Activated naive CD4-positive, alpha-beta T cell treated with anti-CD3 and anti-CD28 coated beads, Interleukin-2, amount 50 U/mL, for 24 hours (primary cell): ENCODE measurements at regions not wholly inside any gene's neighbourhood (a gene's known extent, or its start where the extent isn't known, plus 50 kb on each side); places are given as distances from the start of the nearest gene placed in this dataset.
"Not testable (repeated sequence)": the region's sequence is repeated elsewhere in the genome, so short reads cannot be mapped to it uniquely, and the experiment has no call there.

Experiments used
- H3K27ac Mint-ChIP-seq: one replicate; pipeline ENCODE4 v1.8.0; 2021; ENCODE audit warnings: mild to moderate bottlenecking, mixed read lengths
- H3K27me3 Mint-ChIP-seq: one replicate; pipeline ENCODE4 v1.8.0; 2021; ENCODE audit warnings: mixed read lengths
- H3K36me3 Mint-ChIP-seq: one replicate; pipeline ENCODE4 v1.8.0; 2021; ENCODE audit warnings: mixed read lengths
- H3K4me1 Mint-ChIP-seq: one replicate; pipeline ENCODE4 v1.8.0; 2021; ENCODE audit warnings: mixed read lengths
- H3K4me3 Mint-ChIP-seq: one replicate; pipeline ENCODE4 v1.8.0; 2021; ENCODE audit warnings: mild to moderate bottlenecking, mixed read lengths
- H3K9me3 Mint-ChIP-seq: one replicate; pipeline ENCODE4 v1.8.0; 2021; ENCODE audit warnings: mixed read lengths

GRCh38 chr1:83077411-83077810, 921.5 kb downstream of the TTLL7 start:
- Mint-ChIP-seq H3K4me1 (no peaks in the 10 kb centered on the region), H3K9me3 (no peaks in the 10 kb centered on the region)

GRCh38 chr1:83075107-83075506, 923.8 kb downstream of the TTLL7 start:
- Mint-ChIP-seq H3K36me3 (no peaks in the 10 kb centered on the region), H3K27me3 (no peaks in the 10 kb centered on the region), H3K4me1 (no peaks in the 10 kb centered on the region), H3K4me3 (no peak overlapping the region), H3K27ac (no peak overlapping the region), H3K9me3 (no peaks in the 10 kb centered on the region)

More at GRCh38 chr1:83077411-83077810, 921.5 kb downstream of the TTLL7 start:
- no peaks in the 10 kb centered on the region for H3K27me3 Mint-ChIP-seq
- H3K4me3 Mint-ChIP-seq, result no peak overlapping the region
- no peak overlapping the region for H3K27ac Mint-ChIP-seq
- no peaks in the 10 kb centered on the region for H3K36me3 Mint-ChIP-seq

DNA sequence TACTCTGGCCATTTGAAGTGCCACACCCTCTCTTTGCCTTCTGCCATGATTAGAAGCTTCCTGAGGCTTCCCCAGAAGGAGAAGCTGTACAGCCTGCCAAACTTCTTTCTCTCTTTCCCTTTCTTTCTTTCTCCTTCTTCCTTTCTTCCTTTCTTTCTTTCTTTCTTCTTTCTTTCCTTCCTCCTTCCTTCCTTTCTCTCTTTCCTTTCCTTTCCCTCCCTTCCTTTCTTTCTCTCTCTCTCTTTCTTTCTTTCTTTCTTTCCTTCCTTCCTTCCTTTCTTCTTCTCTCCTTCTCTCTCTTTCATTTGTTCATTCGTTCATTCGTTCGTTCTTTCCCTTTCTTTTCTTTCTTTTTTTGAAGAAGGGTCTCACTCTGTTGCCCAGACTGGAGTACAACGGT, 931.0 kb downstream of the TTLL7 start:
- H3K9me3 Mint-ChIP-seq, result no peaks in the 10 kb centered on the region
- peak overlapping the region; percentile 26 for H3K27ac Mint-ChIP-seq
- peaks cover 15% of the 10 kb centered on the region for H3K4me1 Mint-ChIP-seq
- H3K4me3 Mint-ChIP-seq, result no peak overlapping the region
- no peaks in the 10 kb centered on the region for H3K27me3 Mint-ChIP-seq
- H3K36me3 Mint-ChIP-seq, result peaks cover 3% of the 10 kb centered on the region

DNA sequence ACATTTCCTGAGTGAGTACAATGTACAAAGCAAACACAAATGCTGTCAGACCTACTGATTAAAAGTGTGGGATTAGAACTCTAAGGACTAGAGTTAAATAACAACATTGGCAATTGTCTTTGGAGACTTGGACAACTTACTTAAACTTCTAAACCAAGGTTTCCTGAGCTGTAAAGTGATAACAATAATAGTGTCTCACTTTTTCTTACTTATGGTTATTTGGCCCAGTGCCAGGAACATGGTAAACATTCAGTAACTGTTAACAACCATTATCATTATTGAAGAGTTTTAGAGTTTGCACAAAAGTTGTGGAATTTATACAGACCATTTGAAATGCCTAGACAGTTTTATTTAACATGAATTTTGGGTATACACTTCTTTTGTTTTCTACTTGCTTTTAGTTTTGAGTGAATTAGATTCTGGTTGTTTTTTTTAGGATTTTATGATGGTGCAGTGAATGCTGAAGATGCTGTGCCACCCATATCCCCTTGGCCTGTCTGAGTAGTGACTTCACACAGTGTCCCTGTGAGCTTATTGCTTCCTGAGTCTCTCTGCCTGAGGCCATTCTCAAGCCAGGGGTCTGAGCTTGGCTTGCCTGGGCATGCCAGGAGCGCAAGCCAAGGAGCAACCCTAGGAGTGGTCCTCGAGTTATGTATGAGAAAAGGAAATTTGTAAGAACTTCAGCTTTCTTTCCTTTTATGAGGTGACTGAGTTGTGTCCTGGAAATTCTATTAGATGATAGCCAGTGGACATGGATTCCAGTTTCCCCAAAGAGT, 932.8 kb downstream of the TTLL7 start:
- H3K27me3 Mint-ChIP-seq, result no peaks in the 10 kb centered on the region
- peaks cover 3% of the 10 kb centered on the region for H3K36me3 Mint-ChIP-seq
- H3K4me1 Mint-ChIP-seq, result peaks cover 15% of the 10 kb centered on the region

GRCh38 chr1:83064589-83065242, 934.2 kb downstream of the TTLL7 start:
- Mint-ChIP-seq H3K4me1 (peaks cover 15% of the 10 kb centered on the region), H3K9me3 (no peaks in the 10 kb centered on the region), H3K36me3 (peaks cover 3% of the 10 kb centered on the region), H3K27ac (no peak overlapping the region), H3K4me3 (no peak overlapping the region), H3K27me3 (no peaks in the 10 kb centered on the region)

More for the DNA sequence above, 932.8 kb downstream of the TTLL7 start:
- no peaks in the 10 kb centered on the region for H3K9me3 Mint-ChIP-seq
- H3K4me3 Mint-ChIP-seq, result no peak overlapping the region
- no peak overlapping the region for H3K27ac Mint-ChIP-seq

DNA sequence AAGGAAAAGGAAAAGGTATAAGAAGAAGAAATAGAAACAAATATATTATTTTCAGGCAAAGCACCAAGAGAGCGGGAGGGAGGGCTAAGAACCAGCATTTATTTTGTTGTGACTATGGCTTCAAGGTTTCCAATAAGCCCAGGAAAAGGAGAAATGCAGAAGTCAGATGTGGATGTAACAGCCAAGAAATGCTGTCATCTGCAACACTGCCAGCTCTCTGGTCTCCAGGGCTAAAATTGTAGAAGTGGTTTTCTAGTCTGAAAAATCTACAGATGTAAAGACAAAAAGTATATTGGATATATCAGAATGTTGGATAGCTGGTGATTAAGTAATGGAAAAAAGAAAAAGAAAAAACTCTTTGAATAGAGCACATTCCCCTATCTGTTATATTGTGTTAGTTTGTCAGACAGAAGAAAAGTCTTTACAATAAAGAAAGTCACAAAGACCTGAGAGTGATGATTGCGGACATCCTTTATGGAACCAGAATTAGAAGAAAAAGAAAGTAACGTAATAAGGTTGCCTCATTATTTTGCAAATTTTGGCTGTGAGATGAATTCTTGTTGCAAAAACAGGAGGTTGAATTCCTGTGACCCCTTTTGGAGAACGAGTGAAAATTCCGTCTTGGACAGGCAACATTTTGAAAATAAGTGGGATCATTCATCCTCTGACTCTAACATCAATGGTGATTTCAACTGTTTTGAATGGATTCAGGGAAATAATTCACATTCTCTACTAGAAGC, 938.1 kb downstream of the TTLL7 start:
- H3K9me3 Mint-ChIP-seq, result no peaks in the 10 kb centered on the region

DNA sequence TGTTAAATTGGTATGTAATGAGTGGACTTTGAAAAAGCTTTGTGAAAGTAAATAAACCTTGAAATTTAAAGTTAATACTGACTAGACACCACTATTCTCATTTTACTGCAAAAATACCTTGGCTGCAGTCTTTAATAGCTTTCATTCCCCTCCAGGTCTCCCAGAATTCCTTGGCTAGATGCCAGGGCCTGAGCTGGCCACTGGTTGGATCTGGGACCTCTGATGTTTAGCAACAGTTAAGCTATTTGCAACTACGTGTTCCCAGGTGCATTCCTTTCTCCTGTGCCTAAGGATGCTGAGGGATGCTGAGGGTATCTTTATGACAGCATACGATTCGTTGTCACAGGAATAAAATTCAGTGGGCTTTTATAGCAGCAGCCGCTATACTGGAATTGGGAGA, 938.7 kb downstream of the TTLL7 start:
- H3K4me1 Mint-ChIP-seq, result peaks cover 15% of the 10 kb centered on the region
- H3K27ac Mint-ChIP-seq, result no peak overlapping the region
- peaks cover 2% of the 10 kb centered on the region for H3K36me3 Mint-ChIP-seq
- H3K9me3 Mint-ChIP-seq, result no peaks in the 10 kb centered on the region
- no peak overlapping the region for H3K4me3 Mint-ChIP-seq
- no peaks in the 10 kb centered on the region for H3K27me3 Mint-ChIP-seq

More for the DNA sequence above, 938.1 kb downstream of the TTLL7 start:
- no peak overlapping the region for H3K27ac Mint-ChIP-seq
- H3K36me3 Mint-ChIP-seq, result no peaks in the 10 kb centered on the region
- no peaks in the 10 kb centered on the region for H3K27me3 Mint-ChIP-seq
- H3K4me3 Mint-ChIP-seq, result no peak overlapping the region
- peaks cover 15% of the 10 kb centered on the region for H3K4me1 Mint-ChIP-seq

GRCh38 chr1:83058327-83058726, 940.6 kb downstream of the TTLL7 start:
- no peaks in the 10 kb centered on the region for H3K4me1 Mint-ChIP-seq
- no peaks in the 10 kb centered on the region for H3K27me3 Mint-ChIP-seq
- peaks cover 2% of the 10 kb centered on the region for H3K36me3 Mint-ChIP-seq
- H3K27ac Mint-ChIP-seq, result no peak overlapping the region
- H3K9me3 Mint-ChIP-seq, result no peaks in the 10 kb centered on the region
- no peak overlapping the region for H3K4me3 Mint-ChIP-seq

DNA sequence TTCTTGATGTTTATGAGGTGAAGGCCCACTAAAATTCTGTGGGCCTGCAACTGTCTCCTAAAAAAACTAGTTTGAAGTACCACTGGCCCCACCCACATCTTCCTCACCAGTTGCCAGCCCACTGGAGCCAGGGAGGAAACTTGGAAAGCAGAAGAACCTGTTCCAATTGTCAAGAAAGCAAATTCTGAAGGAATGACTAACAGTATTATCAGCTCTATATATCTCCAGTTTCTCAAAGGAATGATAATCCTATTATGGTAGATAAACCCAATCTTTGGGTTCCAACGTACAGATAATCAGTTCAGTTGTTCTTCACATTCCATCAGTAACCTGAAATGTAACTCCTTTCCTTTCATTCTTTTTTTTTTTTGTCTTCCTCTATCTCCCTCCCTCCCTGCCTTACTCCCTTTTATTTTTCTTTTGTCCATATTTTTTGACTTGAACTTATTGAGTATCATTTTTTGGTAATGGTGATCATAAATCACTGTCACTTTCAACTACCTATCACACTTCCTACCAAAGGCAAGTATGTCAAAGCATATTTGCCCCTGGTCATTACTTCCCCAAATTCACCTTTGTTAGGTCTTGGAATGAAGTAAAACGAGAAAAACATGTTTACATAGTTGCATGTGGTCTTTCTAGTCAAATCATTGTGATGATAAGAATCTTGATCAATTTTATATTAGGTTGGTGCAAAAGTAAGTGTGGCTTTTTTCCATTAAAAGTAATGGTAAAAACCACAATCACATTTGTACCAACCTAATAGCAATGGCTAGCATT, 943.4 kb downstream of the TTLL7 start:
- H3K27ac Mint-ChIP-seq, result no peak overlapping the region
- H3K4me3 Mint-ChIP-seq, result no peak overlapping the region
- no peaks in the 10 kb centered on the region for H3K4me1 Mint-ChIP-seq

GRCh38 chr1:83053446-83053845, 945.5 kb downstream of the TTLL7 start:
- Mint-ChIP-seq H3K9me3 (no peaks in the 10 kb centered on the region), H3K4me1 (no peaks in the 10 kb centered on the region), H3K27ac (no peak overlapping the region), H3K36me3 (peaks cover 2% of the 10 kb centered on the region), H3K27me3 (peaks cover 4% of the 10 kb centered on the region), H3K4me3 (no peak overlapping the region)

More for the DNA sequence above, 943.4 kb downstream of the TTLL7 start:
- H3K9me3 Mint-ChIP-seq, result no peaks in the 10 kb centered on the region
- H3K27me3 Mint-ChIP-seq, result peaks cover 2% of the 10 kb centered on the region
- peaks cover 2% of the 10 kb centered on the region for H3K36me3 Mint-ChIP-seq

DNA sequence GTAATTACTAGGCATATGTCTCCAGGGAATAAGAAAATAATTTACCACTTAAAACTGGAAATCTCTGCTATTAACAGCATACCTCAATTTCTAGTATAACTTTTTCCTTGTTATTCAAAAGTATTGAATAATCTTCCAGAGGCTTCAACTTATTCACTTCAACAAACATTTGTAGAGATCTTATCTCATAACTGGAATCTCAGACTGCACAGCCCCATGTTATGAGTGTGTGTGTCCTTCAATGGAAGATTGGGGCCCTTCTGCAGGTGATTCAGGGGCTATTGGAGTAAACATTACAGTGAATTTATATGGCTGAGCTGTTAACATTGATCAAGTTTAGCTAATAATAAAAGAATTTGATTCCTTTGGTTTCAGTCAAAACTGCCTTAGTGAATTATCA, 946.1 kb downstream of the TTLL7 start:
- no peaks in the 10 kb centered on the region for H3K9me3 Mint-ChIP-seq
- peaks cover 2% of the 10 kb centered on the region for H3K36me3 Mint-ChIP-seq
- no peaks in the 10 kb centered on the region for H3K4me1 Mint-ChIP-seq
- no peak overlapping the region for H3K4me3 Mint-ChIP-seq
- no peak overlapping the region for H3K27ac Mint-ChIP-seq
- peaks cover 4% of the 10 kb centered on the region for H3K27me3 Mint-ChIP-seq

DNA sequence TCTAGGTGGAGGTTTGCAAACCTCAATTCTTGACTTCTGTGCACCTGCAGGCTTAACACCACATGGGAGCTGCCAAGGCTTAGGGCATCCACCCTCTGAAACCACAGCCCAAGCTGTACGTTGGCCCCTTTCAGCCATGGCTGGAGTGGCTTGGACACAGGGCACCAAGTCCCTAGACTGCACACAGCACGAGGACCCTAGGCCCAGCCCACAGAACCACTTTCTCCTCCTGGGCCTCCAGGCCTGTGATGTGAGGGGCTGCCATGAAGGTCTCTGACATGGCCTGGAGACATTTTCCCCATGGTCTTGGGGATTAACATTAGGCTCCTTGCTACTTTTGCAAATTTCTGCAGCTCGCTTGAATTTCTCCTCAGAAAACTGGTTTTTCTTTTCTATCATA, 947.9 kb downstream of the TTLL7 start:
- not testable (repeated sequence) for H3K4me1 Mint-ChIP-seq, H3K4me3 Mint-ChIP-seq, H3K9me3 Mint-ChIP-seq, H3K27me3 Mint-ChIP-seq, H3K27ac Mint-ChIP-seq, H3K36me3 Mint-ChIP-seq

GRCh38 chr1:83043244-83043643, 955.7 kb downstream of the TTLL7 start:
- no peaks in the 10 kb centered on the region for H3K27me3 Mint-ChIP-seq
- no peaks in the 10 kb centered on the region for H3K36me3 Mint-ChIP-seq
- H3K4me1 Mint-ChIP-seq, result no peaks in the 10 kb centered on the region
- no peaks in the 10 kb centered on the region for H3K9me3 Mint-ChIP-seq
- no peak overlapping the region for H3K27ac Mint-ChIP-seq
- H3K4me3 Mint-ChIP-seq, result no peak overlapping the region

- not testable (repeated sequence) for H3K9me3 Mint-ChIP-seq, H3K36me3 Mint-ChIP-seq, H3K27me3 Mint-ChIP-seq, H3K4me1 Mint-ChIP-seq, H3K4me3 Mint-ChIP-seq, H3K27ac Mint-ChIP-seq
Observed at GRCh38 chr1:83039091-83039490, 959.8 kb downstream of the TTLL7 start.

DNA sequence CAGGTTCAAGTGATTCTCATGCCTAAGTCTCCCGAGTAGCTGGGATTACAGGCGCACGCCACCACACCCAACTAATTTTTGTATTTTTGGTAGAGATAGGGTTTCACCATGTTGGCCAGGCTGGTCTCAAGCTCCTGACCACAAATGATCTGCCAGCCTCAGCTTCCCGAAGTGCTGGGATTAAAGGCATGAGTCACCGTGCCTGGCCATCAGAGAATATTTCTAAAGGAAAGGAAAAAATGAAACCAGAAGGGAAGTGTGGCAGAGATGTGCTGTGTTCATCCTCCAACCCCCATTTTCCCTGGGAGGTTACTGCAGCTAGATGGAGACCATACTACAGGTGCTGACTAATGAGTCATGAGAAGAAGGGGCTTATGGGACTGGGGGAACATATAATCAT, 964.1 kb downstream of the TTLL7 start:
- Mint-ChIP-seq H3K27me3 (peaks cover 9% of the 10 kb centered on the region), H3K27ac (no peak overlapping the region), H3K4me3 (no peak overlapping the region), H3K4me1 (no peaks in the 10 kb centered on the region), H3K9me3 (peaks cover 12% of the 10 kb centered on the region), H3K36me3 (no peaks in the 10 kb centered on the region)
